NCI-H774 (cell line): ENCODE measurements at regions not wholly inside any gene's neighbourhood (a gene's known extent, or its start where the extent isn't known, plus 50 kb on each side); places are given as distances from the start of the nearest gene placed in this dataset.
"Not testable (repeated sequence)": the region's sequence is repeated elsewhere in the genome, so short reads cannot be mapped to it uniquely, and the experiment has no call there.

Source experiments
- DNase-seq: peaks from one replicate; lab custom pipeline; 2025; lab: John Stamatoyannopoulos, UW

DNA sequence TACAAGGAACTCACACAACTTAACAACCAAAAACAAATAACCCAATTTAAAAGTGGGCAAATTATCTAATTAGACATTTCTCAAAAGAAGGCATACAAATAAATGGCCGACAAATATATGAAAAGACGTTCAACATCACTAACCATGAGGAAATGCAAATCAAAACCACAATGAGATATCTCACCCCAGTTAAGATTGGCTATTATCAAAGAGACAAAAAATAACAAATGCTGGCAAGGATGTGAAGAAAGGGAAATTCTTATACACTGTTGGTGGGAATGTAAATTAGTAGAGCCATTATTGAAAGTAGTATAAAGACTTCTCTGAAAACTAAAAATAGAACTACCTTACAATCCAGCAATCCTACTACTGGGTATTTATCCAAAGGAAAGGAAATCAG, 96.7 kb upstream of the SIRPG start:
- DNase-seq: no peak

DNA sequence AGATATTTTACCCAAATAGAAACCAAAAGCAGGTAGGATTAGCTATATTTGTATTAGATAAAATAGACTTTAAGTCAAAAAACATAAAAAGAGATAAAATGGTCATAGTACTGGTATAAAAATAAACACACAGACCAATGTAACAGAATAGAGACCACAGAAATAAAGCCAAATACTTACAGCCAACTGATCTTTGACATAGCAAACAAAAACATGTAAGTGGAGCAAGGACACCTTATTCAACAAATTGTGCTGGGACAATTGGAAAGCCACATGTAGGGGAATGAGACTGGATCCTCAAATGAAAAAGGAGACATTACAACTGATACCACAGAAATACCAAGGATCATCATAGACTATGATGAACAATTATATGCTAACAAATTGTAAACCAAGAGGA, 94.5 kb upstream of the SIRPG start:
- no peak for DNase-seq

GRCh38 chr20:1748777-1749176, 91.2 kb upstream of the SIRPG start:
- no peak for DNase-seq

GRCh38 chr20:1747953-1748577, 90.5 kb upstream of the SIRPG start:
- no peak for DNase-seq

DNA sequence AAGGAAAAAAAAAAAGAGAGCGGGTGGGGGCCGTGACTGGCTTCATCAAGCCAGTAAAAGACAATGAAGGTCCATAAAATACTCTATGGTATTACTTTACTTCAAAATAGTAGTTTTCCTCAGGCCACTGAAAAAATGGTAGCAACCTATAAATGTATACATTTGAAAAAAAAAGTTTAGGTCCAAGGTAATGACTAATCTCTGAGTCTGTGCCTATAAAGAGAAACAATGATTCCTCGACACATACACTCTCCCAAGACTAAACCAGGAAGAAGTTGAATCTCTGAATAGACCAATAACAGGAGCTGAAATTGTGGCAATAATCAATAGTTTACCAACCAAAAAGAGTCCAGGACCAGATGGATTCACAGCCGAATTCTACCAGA, 84.5 kb upstream of the SIRPG start:
- not testable (repeated sequence) for DNase-seq

- no peak for DNase-seq
Observed at GRCh38 chr20:1741309-1742048, 83.9 kb upstream of the SIRPG start.

DNA sequence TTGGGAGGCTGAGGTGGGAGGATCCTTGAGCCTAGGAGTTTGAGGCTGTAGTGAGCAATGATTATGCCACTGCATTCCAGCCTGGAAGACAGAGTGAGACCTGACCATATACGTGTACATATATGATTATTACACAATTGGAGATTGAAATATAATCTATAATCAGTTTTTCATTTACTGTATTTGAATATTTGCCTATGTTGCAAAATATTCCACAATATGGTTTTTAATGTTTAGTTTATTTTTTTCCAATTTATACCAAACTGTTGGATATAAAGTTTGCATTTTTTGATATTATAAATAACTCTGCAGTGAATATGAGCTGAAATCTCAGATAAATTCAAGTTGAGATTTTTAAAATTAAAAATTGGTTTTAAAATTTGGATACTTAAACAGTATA, 79.6 kb upstream of the SIRPG start:
- no peak for DNase-seq

DNA sequence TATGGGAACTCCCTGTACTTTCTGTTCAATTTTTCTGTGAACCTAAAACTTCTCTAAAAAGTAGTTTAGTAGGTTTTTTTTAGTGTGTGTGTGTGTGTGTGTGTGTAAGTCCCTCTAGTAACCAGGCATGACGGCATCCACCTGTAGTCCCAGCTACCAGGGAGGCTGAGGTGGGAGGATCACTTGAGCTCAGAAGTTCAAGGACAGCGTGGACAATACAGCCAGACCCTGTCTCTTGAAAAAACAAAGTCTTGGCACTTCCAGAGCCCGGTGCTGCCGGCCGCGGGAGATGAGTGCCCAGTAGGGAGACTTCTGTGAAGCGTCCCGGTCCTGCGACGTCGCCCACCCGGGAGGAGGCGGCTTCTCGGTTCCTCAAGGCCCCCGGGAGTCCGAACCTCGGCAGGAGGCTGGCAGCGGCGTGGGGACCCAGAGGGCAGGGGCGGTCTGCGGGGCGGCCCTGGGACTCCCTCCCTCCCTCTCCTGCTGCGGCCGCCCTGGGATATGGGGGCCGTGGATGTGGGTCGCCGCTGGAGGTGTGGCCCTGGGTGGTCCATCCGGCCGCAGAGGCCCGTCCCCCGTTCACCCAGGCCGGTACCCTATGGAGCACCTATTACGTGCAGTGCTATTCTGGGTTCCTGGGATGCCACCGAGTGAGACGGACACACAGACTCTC, 78.0 kb upstream of the SIRPG start:
- no peak for DNase-seq

- no peak for DNase-seq
Observed at GRCh38 chr20:1734269-1734858, 76.8 kb upstream of the SIRPG start.

GRCh38 chr20:1731828-1732375, 74.3 kb upstream of the SIRPG start:
- DNase-seq: not testable (repeated sequence)

- DNase-seq: not testable (repeated sequence)
Observed at GRCh38 chr20:1730981-1731711, 73.6 kb upstream of the SIRPG start.

DNA sequence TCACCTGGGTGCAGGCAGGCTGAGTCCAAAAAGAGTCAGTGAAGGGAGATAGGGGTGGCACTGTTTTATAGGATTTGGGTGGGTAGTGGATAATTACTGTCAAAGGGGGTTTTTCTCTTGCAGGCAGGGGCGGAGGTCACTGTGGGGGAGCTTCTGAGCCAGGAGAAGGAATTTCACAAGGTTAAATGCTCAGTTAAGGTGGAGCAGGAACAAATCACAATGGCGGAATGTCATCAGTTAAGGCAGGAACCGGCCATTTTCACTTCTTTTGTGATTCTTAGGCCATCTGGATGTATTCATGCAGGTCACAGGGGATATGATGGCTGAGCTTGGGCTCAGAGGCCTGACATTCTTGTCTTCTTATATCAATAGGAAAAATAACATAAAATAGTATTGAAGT, 69.7 kb upstream of the SIRPG start:
- DNase-seq: not testable (repeated sequence)

DNA sequence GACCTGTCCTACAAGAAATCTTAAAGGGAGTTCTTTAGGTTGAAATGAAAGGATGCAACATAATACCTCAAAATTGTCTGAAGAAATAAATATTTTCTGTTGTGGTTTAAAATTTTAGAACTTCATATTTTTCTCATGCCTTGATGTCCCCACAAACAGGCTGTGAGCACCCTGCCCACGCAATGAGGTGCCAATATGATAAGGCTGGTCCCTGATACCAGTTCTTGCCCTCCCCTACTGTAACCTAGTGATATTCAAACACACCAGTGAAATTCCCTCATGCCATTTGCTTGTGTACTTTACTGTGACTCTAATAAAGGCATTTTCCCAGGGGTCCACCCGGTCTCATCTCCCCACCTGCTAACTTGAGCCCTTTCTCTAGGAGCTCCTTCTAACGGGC, 67.3 kb upstream of the SIRPG start:
- no peak for DNase-seq

DNA sequence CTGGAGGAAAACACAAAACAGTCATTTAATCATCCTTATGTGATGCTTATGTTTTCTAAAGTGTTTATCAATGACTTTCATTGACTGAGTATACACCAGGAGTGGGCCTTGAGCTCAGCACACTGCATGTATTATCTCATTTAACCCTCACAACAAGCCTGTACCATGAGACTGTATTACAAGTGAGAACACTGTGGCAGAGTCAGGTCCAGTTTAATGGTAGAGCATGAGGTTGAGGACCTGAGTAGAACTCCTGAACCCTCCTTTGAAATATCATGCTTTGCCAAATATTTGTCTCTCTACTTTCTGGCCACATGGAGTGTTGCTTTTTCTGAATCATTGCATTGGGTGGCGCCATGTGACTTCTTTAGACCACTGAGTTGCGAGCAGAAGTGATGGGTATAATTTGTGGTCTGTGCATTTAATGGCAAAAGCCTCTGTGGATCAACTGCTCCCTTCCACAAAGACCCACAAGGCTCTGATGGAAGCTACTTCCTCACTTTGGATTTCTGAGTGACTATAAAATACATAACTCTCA, 65.0 kb upstream of the SIRPG start:
- no peak for DNase-seq

DNA sequence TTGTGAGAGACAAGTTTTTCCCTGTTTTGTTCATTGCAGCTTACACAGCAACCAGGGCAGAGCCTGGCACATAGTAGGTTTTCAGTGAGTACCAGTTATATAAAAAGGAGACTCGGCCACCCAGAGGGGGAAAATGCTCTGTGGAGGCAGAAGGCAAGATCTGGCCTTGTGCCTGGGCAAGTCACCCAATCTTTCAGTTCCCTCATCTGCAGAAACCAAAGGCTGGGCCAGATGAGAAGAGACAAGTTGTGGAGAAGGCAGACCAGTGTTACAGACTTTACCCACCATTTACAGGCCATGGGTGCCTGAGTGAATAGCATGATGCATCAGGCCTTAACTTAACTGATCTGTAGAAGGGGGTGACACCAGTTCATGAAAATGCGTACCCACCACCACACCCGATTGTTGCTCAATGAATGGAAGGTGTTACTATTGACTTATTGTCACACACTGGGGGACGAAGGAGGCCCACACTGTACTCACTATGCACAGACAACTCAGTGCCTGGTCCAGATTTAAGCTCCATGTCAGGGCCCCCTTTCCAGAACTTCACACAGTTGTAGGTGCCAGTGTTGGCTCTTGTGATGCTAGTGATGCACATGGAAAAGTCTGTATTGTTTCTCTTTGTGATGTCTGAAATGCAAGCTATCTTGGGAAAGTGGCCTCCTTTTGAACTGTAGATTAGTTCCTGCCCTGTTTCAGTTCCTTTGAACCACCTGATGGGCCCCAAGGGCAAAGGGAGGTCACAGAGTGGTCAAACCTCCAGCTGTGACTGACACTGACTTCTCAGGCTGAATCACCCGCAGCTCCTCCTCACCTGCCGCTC, 64.3 kb upstream of the SIRPG start:
- no peak for DNase-seq

GRCh38 chr20:1720845-1721475, 63.4 kb upstream of the SIRPG start:
- no peak for DNase-seq

DNA sequence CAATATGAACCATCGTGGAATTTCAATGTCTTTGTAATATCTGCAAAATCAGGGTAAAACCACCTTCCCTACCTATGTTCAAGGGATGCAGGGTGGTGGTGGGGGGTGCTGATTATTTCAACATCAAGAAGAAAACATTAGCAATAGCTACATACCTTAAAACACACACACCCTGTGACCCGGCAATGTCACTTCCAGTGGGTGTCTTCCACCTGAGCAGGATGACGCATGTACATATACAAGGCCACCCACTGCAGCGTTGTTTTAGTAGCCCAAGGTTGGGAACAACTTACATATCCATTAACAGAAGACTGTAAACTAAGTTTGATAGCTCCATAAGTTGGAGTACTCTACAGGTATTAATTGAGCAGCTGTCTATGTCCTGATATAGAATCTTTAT, 62.6 kb upstream of the SIRPG start:
- no peak for DNase-seq

GRCh38 chr20:1718604-1719384, 61.2 kb upstream of the SIRPG start:
- no peak for DNase-seq
